ENCODE measurements at regions not wholly inside any gene's neighbourhood (a gene's known extent, or its start where the extent isn't known, plus 50 kb on each side); places are given as distances from the start of the nearest gene placed in this dataset.

DNA sequence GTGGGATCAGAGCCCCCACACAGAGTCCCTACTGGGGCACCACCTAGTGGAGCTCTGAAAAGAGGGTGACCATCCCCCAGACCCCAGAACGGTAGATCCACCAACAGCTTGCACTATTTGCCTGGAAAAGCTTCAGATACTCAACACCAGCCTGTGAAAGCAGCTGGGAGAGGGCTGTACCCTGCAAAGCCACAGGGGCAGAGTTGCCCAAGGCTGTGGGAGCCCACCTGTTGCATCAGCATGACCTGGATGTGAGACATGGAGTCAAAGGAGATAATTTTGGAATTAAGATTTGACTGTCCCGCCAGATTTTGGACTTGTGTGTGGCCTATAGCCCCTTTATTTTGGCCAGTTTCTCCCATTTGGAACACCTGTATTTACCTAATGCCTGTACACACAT, 260.4 kb downstream of the TBX18 start:
- TF ChIP-seq EZH2 (IDR thresholded peaks at IDR 0.05; ENCODE audit: borderline replicate concordance, low read length), result no peak
- TF ChIP-seq, protein P1, sequence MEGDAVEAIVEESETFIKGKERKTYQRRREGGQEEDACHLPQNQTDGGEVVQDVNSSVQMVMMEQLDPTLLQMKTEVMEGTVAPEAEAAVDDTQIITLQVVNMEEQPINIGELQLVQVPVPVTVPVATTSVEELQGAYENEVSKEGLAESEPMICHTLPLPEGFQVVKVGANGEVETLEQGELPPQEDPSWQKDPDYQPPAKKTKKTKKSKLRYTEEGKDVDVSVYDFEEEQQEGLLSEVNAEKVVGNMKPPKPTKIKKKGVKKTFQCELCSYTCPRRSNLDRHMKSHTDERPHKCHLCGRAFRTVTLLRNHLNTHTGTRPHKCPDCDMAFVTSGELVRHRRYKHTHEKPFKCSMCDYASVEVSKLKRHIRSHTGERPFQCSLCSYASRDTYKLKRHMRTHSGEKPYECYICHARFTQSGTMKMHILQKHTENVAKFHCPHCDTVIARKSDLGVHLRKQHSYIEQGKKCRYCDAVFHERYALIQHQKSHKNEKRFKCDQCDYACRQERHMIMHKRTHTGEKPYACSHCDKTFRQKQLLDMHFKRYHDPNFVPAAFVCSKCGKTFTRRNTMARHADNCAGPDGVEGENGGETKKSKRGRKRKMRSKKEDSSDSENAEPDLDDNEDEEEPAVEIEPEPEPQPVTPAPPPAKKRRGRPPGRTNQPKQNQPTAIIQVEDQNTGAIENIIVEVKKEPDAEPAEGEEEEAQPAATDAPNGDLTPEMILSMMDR (IDR thresholded peaks at IDR 0.05; ENCODE audit: low read length), result no peak
